ENCODE measurements at regions not wholly inside any gene's neighbourhood (a gene's known extent, or its start where the extent isn't known, plus 50 kb on each side); places are given as distances from the start of the nearest gene placed in this dataset.

- H2BK15ac ChIP-seq (ENCODE audit: low read depth, poor library complexity, severe bottlenecking), result no peak overlapping the region
- H3K14ac ChIP-seq (ENCODE audit: low read length in 2 of 2), result no peak overlapping the region
- H2AK5ac ChIP-seq (ENCODE audit: low read length, severe bottlenecking), result no peak overlapping the region
- H2BK5ac ChIP-seq (ENCODE audit: low read depth, low read length, poor library complexity, severe bottlenecking), result no peak overlapping the region
- H3K9ac ChIP-seq (ENCODE audit: low read length), result no peak overlapping the region
- no peaks in the 10 kb centered on the region for H3K27me3 ChIP-seq (ENCODE audit: control insufficient read depth in 1 of 2, insufficient read depth in 1 of 2, low read length in 2 of 2)
- H3K18ac ChIP-seq (ENCODE audit: low read depth in 1 of 2, low read length in 2 of 2), result no peak overlapping the region
- no peaks in the 10 kb centered on the region for H3K4me1 ChIP-seq (ENCODE audit: control insufficient read depth, insufficient read depth, low read depth, low read length)
- H3K27ac ChIP-seq (ENCODE audit: low read length, poor library complexity, severe bottlenecking), result no peak overlapping the region
- no peak overlapping the region for H3K23ac ChIP-seq (ENCODE audit: low read length in 2 of 2)
- H2BK120ac ChIP-seq (ENCODE audit: low read depth, low read length), result no peak overlapping the region
- H3K9me3 ChIP-seq (ENCODE audit: control insufficient read depth, low read length), result no peaks in the 10 kb centered on the region
- no peak overlapping the region for H3K4me2 ChIP-seq (ENCODE audit: low read length, poor library complexity, severe bottlenecking)
- H2BK12ac ChIP-seq (ENCODE audit: low read length in 2 of 2), result no peak overlapping the region
- no CpG with 5 or more reads among the region's 3 CpGs for WGBS
- H4K91ac ChIP-seq (ENCODE audit: low read length), result no peak overlapping the region
- no peaks in the 10 kb centered on the region for H3K36me3 ChIP-seq (ENCODE audit: control insufficient read depth in 1 of 2, insufficient read depth in 2 of 2, low read depth in 1 of 2, low read length in 2 of 2)
- H4K8ac ChIP-seq (ENCODE audit: low read length), result no peak overlapping the region
- H2AFZ ChIP-seq (ENCODE audit: low read depth, low read length), result no peak overlapping the region
- no peak overlapping the region for H3K4me3 ChIP-seq (ENCODE audit: insufficient read depth in 1 of 2, low read depth in 1 of 2, low read length in 2 of 2)
- no peak for DNase-seq
- no peak overlapping the region for H3K4ac ChIP-seq (ENCODE audit: low read depth in 1 of 2, low read length in 2 of 2)
- no peaks in the 10 kb centered on the region for H3K79me1 ChIP-seq (replicated peaks; ENCODE audit: low read length, poor library complexity, severe bottlenecking)
Observed at GRCh38 chr1:87872692-87873091, 544.0 kb downstream of the LMO4 start.

- H2BK12ac ChIP-seq (ENCODE audit: low read length in 2 of 2), result no peak overlapping the region
- peak overlapping the region; percentile 13 for H3K9ac ChIP-seq (ENCODE audit: low read length)
- no peaks in the 10 kb centered on the region for H3K9me3 ChIP-seq (ENCODE audit: control insufficient read depth, low read length)
- no peak overlapping the region for H4K8ac ChIP-seq (ENCODE audit: low read length)
- no peak overlapping the region for H4K91ac ChIP-seq (ENCODE audit: low read length)
- no peak overlapping the region for H3K4ac ChIP-seq (ENCODE audit: low read depth in 1 of 2, low read length in 2 of 2)
- H3K4me3 ChIP-seq (ENCODE audit: insufficient read depth in 1 of 2, low read depth in 1 of 2, low read length in 2 of 2), result peak overlapping the region in 1 of 2 experiments; percentile 14
- H2BK120ac ChIP-seq (ENCODE audit: low read depth, low read length), result no peak overlapping the region
- no peaks in the 10 kb centered on the region for H3K27me3 ChIP-seq (ENCODE audit: control insufficient read depth in 1 of 2, insufficient read depth in 1 of 2, low read length in 2 of 2)
- no peak overlapping the region for H2AK5ac ChIP-seq (ENCODE audit: low read length, severe bottlenecking)
- H3K79me1 ChIP-seq (replicated peaks; ENCODE audit: low read length, poor library complexity, severe bottlenecking), result no peaks in the 10 kb centered on the region
- H2AFZ ChIP-seq (ENCODE audit: low read depth, low read length), result no peak overlapping the region
- H2BK15ac ChIP-seq (ENCODE audit: low read depth, poor library complexity, severe bottlenecking), result no peak overlapping the region
- no peak overlapping the region for H3K23ac ChIP-seq (ENCODE audit: low read length in 2 of 2)
- DNase-seq, result no peak
- no peak overlapping the region for H3K18ac ChIP-seq (ENCODE audit: low read depth in 1 of 2, low read length in 2 of 2)
- H3K14ac ChIP-seq (ENCODE audit: low read length in 2 of 2), result no peak overlapping the region
- H3K4me2 ChIP-seq (ENCODE audit: low read length, poor library complexity, severe bottlenecking), result no peak overlapping the region
- H3K27ac ChIP-seq (ENCODE audit: low read length, poor library complexity, severe bottlenecking), result no peak overlapping the region
- H2BK5ac ChIP-seq (ENCODE audit: low read depth, low read length, poor library complexity, severe bottlenecking), result no peak overlapping the region
- peaks cover 2% of the 10 kb centered on the region for H3K4me1 ChIP-seq (ENCODE audit: control insufficient read depth, insufficient read depth, low read depth, low read length)
- no peaks in the 10 kb centered on the region for H3K36me3 ChIP-seq (ENCODE audit: control insufficient read depth in 1 of 2, insufficient read depth in 2 of 2, low read depth in 1 of 2, low read length in 2 of 2)
Observed at GRCh38 chr1:87878873-87879272, 550.2 kb downstream of the LMO4 start.

GRCh38 chr1:87880098-87880760 is 551.5 kb downstream of the LMO4 start:
- Histone ChIP-seq H3K79me1 (replicated peaks; ENCODE audit: low read length, poor library complexity, severe bottlenecking) (no peaks in the 10 kb centered on the region), H2BK12ac (ENCODE audit: low read length in 2 of 2) (no peak overlapping the region), H3K4me3 (ENCODE audit: insufficient read depth in 1 of 2, low read depth in 1 of 2, low read length in 2 of 2) (no peak overlapping the region), H4K8ac (ENCODE audit: low read length) (no peak overlapping the region), H2AFZ (ENCODE audit: low read depth, low read length) (no peak overlapping the region), H3K14ac (ENCODE audit: low read length in 2 of 2) (no peak overlapping the region), H3K18ac (ENCODE audit: low read depth in 1 of 2, low read length in 2 of 2) (no peak overlapping the region), H3K27me3 (ENCODE audit: control insufficient read depth in 1 of 2, insufficient read depth in 1 of 2, low read length in 2 of 2) (no peaks in the 10 kb centered on the region), H2BK15ac (ENCODE audit: low read depth, poor library complexity, severe bottlenecking) (no peak overlapping the region), H3K4me2 (ENCODE audit: low read length, poor library complexity, severe bottlenecking) (no peak overlapping the region), H3K36me3 (ENCODE audit: control insufficient read depth in 1 of 2, insufficient read depth in 2 of 2, low read depth in 1 of 2, low read length in 2 of 2) (no peaks in the 10 kb centered on the region), H2BK120ac (ENCODE audit: low read depth, low read length) (no peak overlapping the region), H3K4ac (ENCODE audit: low read depth in 1 of 2, low read length in 2 of 2) (no peak overlapping the region), H2AK5ac (ENCODE audit: low read length, severe bottlenecking) (no peak overlapping the region), H2BK5ac (ENCODE audit: low read depth, low read length, poor library complexity, severe bottlenecking) (no peak overlapping the region), H3K9me3 (ENCODE audit: control insufficient read depth, low read length) (no peaks in the 10 kb centered on the region), H4K91ac (ENCODE audit: low read length) (no peak overlapping the region), H3K4me1 (ENCODE audit: control insufficient read depth, insufficient read depth, low read depth, low read length) (peaks cover 2% of the 10 kb centered on the region), H3K23ac (ENCODE audit: low read length in 2 of 2) (no peak overlapping the region), H3K9ac (ENCODE audit: low read length) (no peak overlapping the region), H3K27ac (ENCODE audit: low read length, poor library complexity, severe bottlenecking) (no peak overlapping the region)
- DNase-seq, result no peak
- 96% methylated on average over 4 of the region's 5 CpGs for WGBS

- no peak overlapping the region for H2AFZ ChIP-seq (ENCODE audit: low read depth, low read length)
- H2BK15ac ChIP-seq (ENCODE audit: low read depth, poor library complexity, severe bottlenecking), result no peak overlapping the region
- H2BK12ac ChIP-seq (ENCODE audit: low read length in 2 of 2), result no peak overlapping the region
- H3K4me3 ChIP-seq (ENCODE audit: insufficient read depth in 1 of 2, low read depth in 1 of 2, low read length in 2 of 2), result no peak overlapping the region
- peaks cover 2% of the 10 kb centered on the region for H3K4me1 ChIP-seq (ENCODE audit: control insufficient read depth, insufficient read depth, low read depth, low read length)
- no peak overlapping the region for H3K23ac ChIP-seq (ENCODE audit: low read length in 2 of 2)
- H3K27me3 ChIP-seq (ENCODE audit: control insufficient read depth in 1 of 2, insufficient read depth in 1 of 2, low read length in 2 of 2), result no peaks in the 10 kb centered on the region
- no peak overlapping the region for H2AK5ac ChIP-seq (ENCODE audit: low read length, severe bottlenecking)
- H3K9me3 ChIP-seq (ENCODE audit: control insufficient read depth, low read length), result no peaks in the 10 kb centered on the region
- H4K8ac ChIP-seq (ENCODE audit: low read length), result no peak overlapping the region
- no peak overlapping the region for H3K9ac ChIP-seq (ENCODE audit: low read length)
- no peak overlapping the region for H2BK120ac ChIP-seq (ENCODE audit: low read depth, low read length)
- no peak overlapping the region for H4K91ac ChIP-seq (ENCODE audit: low read length)
- H2BK5ac ChIP-seq (ENCODE audit: low read depth, low read length, poor library complexity, severe bottlenecking), result no peak overlapping the region
- no peak overlapping the region for H3K4me2 ChIP-seq (ENCODE audit: low read length, poor library complexity, severe bottlenecking)
- H3K27ac ChIP-seq (ENCODE audit: low read length, poor library complexity, severe bottlenecking), result no peak overlapping the region
- H3K4ac ChIP-seq (ENCODE audit: low read depth in 1 of 2, low read length in 2 of 2), result no peak overlapping the region
- no peak overlapping the region for H3K14ac ChIP-seq (ENCODE audit: low read length in 2 of 2)
- H3K79me1 ChIP-seq (replicated peaks; ENCODE audit: low read length, poor library complexity, severe bottlenecking), result no peaks in the 10 kb centered on the region
- no peak for DNase-seq
- WGBS, result 42% methylated on average over 3 of the region's 3 CpGs
- peak overlapping the region in 1 of 2 experiments; percentile 2 for H3K18ac ChIP-seq (ENCODE audit: low read depth in 1 of 2, low read length in 2 of 2)
- H3K36me3 ChIP-seq (ENCODE audit: control insufficient read depth in 1 of 2, insufficient read depth in 2 of 2, low read depth in 1 of 2, low read length in 2 of 2), result no peaks in the 10 kb centered on the region
Observed at GRCh38 chr1:87880764-87881163, 552.1 kb downstream of the LMO4 start.
